Skin of body (tissue), 1 donor: ENCODE measurements at regions not wholly inside any gene's neighbourhood (a gene's known extent, or its start where the extent isn't known, plus 50 kb on each side); places are given as distances from the start of the nearest gene placed in this dataset.
"Not testable (repeated sequence)": the region's sequence is repeated elsewhere in the genome, so short reads cannot be mapped to it uniquely, and the experiment has no call there.

Experiments used
- DNase-seq: peaks from one replicate; lab custom pipeline; 2025; lab: John Stamatoyannopoulos, UW

DNA sequence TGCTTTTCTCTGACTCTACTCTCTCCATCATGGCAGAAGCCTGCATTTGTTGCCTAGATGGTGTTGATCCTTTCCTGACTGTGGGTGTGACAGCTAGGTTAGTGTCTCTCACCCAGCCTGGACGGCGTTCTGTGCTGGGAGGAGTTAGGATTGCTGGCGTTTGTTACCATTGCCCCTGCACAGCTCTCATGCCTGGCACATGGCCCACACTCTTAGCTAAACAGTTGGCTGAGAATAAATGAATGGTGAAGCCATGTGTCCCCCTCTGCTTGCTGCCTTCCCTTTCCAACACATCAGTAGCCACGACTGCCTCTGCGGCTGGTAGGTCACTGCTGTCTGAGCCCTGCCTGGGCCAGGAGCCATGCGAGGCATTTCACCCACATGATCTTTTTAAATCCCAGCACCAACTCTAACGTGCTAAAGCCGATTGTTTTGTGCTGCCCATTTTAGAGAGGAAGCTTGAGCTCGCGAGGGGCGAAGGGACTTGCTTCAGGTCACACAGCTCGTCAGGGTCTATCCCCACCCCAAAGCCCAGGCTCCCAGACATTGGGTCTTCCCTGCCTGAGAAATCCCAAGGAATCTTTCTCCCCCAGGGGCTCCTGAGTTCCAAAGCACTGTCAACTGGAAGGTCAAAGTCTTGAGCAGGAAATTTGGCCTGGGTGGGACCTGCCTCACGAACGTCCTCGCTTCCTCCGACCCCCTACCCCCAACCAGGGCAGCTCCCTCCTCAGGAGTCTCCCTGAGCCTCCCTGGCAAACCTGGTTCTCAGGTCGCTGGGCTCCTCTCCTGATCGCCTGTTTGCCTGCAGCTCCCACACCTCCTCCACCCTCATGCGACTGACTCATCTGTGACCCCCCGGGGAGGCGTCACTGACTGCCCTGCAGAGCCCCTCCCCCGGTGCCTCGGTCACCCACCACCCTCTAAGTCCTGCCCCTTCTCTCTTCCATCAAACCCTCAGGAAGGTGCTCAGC, 271.7 kb upstream of the C1orf174 start:
- peak; percentile 33 for DNase-seq

DNA sequence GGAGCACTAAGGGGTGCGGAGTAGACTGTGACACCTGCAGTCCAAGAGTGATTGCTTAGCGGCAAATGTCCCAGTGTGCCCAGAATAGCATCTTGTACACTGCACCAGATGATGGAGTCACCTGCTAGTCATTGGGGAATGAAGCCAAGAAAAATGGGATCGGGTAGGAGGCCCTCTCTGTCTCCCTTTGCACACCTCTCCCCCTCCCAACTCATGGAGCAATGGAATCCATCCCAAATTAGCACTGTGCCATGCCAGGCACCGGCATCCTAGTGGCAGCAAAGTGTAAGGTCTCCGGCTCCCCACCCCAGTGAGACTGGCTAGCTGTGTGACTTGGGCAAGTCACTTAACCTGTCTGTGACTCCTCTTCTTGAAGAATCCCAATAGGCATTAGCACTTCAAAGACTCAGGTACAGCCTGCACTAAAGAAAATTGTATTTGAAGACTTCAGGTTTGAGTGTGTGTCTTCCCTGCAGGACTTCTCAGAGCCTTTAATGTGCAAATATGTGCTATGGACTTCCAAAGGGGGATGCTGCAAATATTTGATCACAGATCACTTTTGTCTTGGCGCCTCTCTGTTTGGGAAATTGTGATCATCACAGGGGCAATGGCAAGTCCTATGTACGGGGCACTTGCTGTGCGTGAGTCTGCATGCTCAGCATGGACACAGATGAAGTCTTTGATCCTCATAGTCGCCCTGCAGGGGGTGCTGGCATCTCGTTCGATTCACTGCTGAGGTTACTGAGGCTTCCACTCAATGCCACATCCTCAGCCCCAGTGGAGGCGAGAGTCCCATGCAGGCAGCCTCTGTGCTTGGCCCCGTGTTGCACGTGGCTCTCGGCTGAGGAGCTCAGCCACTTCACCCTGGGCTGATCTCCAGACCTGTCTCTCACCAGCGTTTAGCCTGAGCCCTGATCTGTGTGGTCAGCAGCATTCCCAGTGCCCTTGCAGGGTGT, 272.9 kb upstream of the C1orf174 start:
- DNase-seq, result no peak

DNA sequence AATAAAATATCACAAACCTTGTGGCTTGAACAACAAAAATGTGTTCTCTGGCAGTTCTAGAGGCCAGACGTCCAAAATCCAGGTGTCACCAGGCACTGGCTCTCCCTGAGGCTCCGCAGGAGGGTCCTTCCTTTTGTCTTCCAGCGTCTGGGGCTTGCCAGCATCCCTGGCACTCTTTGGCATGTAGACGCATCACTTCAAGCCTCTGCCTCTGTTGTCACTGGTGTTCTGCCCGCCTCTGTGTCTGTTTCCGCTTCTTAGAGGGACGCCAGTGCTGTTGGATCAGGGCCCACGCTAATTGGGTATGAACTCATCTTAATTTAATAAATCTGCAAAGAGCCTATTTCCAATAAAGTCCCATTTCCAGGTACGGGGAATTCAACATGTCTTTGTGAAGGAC, 273.7 kb upstream of the C1orf174 start:
- DNase-seq, result no peak

DNA sequence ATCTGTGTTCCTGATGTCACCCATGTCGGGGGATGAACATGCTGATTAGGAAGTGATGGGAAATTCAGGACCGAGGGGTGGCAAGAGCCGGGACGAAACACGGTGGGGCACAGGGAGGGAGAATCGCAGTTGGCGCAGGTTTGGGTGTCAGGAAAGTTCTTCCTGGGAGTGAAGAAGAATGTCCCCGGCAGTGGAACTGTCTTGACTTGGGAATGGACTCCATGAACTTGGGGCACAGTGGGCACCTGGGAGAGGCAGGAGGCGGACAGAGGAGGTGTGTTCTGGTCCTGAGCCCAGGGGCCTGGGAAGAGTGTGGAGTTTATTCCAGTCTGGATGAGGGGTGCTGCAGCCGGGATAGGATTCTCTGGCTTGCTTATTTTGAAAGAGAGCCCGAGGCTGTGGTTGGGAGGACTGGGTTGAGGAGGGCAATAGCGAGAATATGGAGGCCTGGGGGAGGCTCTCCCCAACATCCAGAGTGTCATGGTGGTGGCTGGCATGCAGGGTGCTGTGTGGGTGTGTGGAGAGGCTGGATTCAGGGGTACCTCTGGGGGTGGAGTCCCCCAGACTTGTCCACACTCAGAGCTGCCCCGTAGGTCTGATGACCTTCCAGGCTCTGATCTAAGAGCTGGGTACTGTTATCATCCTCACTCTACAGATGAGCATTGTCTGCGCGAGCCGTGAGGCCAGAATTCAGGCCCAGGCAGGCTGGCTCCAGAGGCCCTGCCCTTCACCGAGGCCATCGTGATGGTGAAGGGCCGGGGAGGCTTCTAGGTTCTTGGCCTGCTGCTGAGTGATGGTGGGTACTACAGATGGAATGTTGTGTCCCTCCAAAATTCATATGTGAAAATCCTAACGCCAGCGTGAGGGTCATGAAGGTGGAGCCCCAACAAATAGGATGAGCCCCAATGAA, 274.5 kb upstream of the C1orf174 start:
- no peak for DNase-seq

DNA sequence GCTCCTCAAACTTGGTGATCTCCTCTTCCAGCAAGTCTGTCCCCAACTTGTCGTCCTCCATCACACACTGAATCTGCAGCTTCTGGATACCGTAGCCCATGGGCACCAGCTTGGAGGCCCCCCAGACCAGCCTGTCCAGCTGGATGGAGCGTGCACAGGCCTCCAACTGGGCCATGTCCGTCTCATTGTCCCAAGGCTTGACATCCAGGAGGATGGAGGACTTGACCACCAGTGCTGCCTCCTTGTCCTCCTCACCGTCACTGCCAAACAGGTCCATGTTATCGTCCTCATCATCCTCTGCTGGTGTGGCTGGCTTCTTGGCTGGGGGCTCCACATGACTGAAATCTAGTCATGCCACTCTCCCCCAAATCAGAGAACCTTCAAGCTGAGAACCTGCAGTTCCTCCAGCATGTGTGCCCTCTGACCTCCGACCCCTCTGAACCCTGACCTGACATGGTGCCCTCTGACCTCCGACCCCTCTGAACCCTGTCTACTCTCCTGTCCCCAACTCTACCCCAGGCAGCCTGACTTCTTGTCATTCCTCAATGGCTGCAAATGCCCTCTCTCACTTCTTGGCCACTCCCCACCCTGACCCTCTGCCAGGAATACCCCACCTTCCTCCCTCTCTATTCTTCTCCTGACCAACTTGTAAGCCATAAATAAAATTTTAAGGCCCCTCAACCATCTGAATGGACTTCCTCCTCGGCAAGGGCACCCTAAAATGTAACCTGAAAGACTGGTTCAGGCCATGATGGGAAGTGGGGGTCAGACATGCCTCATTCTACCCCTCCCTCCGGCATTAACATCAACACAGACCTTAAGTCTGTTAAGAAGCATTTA, 275.7 kb upstream of the C1orf174 start:
- DNase-seq, result no peak

DNA sequence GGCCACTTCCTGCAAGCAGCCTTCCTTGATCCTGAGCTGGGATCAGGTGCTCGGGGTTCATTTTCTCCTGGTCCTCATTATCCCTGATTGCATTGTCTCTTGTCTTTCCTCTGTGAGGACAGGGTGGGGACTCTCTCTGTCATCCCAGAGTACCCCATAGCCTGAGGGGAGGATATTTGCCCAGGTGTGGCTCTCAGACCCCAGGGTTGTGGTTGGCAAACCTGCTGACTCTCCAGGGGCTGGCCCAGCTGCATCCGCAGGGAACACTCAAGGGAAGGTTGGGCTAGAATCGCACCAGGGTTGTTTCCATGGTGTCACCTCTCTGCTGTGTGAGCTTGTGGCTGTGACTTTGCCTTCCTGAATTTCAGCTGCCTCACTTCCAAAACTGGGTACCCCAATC, 276.8 kb upstream of the C1orf174 start:
- DNase-seq, result no peak

DNA sequence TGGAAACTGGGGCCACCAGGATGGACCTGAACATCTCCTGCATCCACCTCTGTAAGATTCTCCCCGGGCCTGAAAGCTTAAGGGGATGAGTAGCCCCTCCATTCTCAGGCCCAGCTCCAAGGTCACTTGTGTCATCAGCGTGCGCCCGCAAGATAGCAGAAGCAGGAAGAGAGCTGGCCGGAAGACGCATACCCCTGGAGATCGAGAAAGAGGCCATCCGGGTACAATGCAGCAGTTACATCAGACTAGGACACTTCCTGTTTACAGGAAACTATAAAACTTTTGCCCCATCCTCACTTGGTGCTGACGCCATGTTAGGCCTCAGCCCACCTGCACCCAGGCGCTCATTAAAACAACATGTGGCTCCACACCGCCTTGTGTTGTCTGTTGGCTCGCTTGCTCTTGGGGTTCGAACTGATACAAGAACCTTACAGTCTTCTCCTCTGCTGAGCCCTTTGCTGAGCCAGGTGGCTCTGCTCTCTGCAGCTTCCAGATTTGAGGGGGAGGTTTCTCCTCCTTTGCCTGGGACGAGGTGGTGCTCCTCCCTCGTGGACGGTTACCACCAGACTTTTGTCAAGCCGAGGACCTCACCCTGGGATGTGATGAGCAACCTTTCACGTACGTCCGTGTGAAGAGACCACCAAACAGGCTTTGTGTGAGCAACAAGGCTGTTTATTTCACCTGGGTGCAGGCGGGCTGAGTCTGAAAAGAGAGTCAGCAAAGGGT, 277.5 kb upstream of the C1orf174 start:
- DNase-seq, result no peak

DNA sequence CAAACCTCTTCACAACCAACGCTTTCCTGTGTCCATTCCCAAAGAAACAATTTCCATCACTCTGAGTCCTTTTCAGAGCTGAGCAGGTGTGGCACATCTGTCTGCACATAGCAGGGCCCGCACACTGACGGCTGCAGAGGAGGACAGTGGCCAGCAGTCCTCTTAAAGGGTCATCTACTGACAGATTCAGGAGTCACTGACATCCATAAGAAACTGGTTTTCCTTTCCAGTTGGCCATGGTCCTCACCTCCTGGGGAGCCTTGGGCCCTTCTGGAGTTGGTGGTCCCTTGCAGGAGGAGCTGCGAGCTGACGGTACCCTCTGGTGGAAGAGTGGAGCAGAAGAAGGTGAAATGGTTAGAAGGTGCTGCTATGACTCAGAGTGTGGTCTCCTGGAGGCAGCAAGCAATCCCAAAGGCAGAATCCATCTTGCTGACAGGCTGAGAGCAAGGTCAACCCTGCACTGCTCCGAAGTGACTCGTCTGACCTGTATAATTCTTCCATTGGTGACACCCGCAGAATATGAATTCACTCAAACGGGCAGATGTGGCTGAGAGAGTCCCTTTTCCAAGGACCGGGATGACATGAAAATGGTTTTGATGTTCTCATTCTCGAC, 278.5 kb upstream of the C1orf174 start:
- no peak for DNase-seq

DNA sequence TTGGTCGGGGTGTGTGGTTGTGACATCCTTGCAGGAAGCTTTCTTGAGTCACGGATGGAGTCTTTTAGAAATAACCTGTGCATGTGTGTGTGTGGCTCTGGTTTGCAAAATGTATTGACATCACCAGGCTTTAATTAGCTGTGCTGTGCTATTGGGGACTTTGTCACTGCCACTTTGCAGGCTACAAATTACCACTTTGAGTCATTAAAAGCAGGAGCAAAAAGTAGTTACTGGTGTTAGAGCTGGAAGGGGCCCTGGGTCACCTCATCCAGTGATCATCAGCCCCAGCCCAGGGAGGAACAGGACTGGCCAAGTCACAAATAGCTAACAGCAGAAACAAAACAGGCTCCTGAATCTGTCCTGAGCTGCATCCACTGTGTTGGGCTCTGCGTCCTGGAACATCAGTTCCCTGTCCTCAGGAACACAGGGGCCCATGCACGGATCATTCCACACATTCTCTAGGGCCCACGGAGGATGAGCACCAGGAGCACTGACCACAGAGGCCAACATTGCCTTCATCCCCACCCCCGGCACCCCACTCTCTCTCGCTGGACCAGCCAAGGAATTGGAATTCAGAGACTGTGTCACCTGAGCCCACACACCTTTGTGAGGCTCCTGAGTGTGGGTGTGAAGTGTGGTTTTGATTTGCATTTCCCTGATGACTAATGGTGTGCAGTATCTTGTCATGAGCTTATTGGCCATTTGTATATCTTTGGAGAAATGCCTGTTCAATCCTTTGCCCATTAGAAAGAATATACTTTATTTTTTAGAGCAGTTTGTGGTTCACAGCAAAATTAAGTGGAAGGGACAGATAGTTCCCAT, 280.1 kb upstream of the C1orf174 start:
- no peak for DNase-seq

DNA sequence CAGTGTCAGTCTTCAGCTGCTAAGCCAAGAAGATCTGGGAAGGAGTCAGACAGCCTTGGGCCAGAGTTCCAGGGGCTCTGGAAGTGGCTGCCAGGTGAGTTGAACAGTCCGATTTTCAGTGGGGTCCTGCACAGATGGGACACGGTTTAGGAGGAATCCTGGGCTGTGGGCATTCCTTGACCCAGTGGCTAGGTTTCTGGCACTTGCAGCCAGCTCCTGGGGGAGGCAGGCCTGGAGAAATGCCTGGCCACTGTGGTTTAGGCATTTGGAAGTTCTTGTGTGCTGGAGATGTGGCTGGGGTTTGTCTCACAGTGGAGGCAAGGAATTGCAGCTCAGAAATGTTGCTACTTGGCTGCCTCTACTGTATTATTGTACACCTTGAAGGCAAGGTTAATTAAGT, 286.4 kb upstream of the C1orf174 start:
- not testable (repeated sequence) for DNase-seq

DNA sequence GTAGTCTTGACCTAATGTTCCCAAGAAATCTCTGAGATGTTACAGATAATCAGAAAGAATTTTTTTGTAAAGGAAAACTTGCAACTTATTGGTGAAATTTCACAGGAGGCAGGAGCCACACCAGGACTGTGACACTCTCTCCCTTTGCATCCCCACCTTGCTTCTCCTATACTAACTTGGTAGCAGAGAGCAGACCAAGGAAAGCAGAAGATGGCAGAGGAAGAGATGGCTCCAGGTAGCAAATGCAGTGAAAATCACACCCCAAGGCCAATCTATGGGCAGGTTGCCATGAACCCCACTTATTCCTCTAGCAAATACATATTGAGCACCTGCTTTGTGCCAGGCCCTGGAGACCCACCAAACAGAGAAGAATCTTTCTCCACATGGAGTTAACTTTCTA, 303.4 kb upstream of the C1orf174 start:
- DNase-seq, result no peak

DNA sequence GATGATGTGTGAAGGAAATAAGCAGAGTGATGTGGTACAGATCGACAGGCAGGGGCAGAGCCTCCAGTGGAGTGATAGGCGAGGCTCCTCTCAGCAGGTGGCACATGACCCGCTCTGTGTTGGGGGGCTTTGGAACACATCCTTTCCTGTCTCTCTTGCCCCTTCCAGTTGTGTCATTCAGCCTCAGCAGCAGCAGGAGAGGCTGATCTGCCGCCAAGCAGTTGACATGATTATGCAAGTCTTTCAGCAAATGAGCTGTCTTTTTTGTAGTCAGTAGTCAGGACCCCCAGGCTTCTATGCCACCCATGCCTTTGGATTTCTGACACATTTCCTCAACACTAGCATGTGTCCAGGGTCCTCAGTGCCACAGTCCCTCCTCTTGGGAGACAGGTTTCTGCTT, 307.1 kb upstream of the C1orf174 start:
- DNase-seq, result no peak

DNA sequence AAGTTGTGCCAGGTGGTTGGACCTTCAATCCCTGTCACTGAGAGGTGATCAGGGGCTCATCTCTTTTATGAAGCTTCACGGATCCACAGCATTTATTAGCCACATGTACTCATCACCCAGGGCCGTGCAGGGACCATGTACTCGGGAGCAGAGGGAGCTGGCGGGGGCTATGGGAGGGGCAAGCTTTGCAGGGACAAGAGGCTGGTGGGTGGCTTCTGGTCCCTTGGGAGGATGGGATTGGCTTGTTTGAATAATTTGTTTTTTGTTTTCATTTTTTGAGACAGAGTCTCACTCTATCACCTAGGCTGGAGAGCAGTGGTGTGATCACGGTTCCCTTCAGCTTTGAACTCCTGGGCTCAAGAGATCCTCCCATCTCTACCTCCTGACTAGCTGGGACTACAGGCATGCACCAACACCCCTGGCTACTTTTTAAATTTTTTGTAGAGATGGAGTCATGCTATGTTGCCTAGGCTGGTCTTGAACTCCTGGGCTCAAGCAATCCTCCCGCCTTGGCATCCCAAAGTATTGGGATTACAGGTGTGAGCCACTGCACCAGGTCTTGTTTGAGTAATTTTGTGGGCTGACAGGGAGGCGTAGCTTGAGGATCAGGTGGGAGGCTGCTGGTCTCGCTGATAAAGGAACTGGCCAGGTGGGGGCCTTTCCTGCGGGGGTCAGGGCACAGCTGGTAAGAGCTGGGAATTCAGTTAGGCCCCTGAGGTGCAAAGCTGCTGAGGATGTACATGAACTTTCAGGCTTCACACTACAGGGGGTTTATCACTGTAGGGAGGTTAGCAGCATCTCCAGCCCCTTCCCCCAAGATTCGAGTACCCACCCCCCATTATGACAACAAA, 308.0 kb upstream of the C1orf174 start:
- DNase-seq, result no peak

DNA sequence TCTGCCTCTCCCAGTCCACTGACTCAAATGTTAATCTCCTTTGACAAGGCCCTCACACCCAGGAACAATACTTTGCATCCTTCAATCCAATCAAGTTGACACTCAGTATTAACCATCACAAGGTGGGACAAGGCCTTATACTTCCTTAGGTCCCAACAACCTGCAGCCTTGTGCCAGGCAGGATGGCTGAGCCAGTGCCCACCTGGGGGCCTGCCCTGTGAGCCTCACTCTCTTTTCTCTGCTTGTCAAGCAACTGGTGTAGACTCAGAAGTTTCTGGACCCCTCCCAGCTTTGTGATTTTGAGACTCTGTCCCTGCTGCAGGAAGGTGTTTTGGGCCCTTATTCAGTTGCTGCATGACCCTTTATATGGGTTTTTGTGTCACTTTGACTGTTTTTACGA, 310.0 kb upstream of the C1orf174 start:
- DNase-seq, result no peak

DNA sequence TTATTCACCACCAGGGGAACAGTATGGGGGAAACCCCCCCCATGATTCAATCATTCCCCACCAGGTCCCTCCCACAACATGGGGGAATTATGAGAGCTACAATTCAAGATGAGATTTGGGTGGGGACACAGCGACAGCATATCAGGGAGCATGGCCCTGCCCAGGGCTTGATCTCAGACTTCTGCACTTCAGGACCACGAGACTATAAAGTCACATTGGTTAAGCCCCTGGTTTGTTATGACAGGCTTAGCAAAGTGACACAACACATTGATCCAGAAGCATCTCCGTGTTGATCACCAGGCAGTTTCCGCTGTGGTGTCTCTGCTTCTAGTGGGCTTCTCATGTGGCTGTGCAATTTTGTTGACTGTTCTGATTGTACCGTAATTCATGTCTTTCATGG, 312.7 kb upstream of the C1orf174 start:
- no peak for DNase-seq

DNA sequence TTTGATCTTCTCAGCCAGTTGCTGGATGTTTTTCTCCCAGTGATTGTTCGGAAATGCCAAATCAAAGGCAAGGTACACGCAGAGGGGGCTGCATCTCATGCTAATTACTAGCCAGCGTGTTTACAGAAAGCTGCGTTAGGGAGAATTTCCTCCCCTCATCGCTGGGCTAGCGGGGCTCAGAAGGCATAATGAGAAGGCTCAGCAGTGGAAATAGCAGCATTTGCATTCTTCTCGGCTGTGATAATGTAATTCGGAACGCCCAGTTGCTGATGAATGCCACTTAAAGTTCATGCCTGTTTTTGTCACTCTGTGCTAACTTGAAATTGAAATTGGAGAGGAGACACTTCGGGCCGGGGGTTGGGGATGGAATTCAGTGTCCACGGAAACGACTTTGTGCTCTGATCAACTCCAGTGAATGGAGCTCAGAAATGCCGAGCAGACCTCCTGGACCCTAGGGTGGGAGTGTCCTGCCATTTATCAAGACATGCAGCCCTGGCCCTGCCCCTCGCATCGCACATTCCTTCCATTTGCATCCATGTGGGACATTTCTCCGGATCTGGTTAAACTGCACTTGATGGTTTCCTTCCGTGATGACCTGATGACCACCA, 313.4 kb upstream of the C1orf174 start:
- no peak for DNase-seq

DNA sequence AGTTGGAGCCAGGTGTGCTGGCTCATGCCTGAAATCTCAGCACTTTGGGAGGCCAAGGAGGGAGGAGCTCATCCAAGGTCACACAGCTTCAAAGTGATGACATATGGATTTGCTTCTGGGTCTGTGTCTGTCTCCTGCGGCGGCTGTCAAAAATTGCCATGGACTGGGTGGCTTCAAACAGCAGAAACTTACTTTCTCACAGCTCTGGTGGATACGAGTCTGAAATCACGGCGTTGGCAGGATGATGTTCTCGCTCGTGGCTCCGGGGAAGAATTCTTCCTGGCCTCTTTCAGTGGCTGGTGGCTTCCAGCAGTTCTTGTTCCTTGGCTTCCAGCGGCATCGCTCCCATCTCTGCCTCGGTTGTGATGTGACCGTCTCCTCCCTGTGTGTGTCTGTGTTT, 314.8 kb upstream of the C1orf174 start:
- DNase-seq, result no peak
